ENCODE measurements at regions not wholly inside any gene's neighbourhood (a gene's known extent, or its start where the extent isn't known, plus 50 kb on each side); places are given as distances from the start of the nearest gene placed in this dataset.

DNA sequence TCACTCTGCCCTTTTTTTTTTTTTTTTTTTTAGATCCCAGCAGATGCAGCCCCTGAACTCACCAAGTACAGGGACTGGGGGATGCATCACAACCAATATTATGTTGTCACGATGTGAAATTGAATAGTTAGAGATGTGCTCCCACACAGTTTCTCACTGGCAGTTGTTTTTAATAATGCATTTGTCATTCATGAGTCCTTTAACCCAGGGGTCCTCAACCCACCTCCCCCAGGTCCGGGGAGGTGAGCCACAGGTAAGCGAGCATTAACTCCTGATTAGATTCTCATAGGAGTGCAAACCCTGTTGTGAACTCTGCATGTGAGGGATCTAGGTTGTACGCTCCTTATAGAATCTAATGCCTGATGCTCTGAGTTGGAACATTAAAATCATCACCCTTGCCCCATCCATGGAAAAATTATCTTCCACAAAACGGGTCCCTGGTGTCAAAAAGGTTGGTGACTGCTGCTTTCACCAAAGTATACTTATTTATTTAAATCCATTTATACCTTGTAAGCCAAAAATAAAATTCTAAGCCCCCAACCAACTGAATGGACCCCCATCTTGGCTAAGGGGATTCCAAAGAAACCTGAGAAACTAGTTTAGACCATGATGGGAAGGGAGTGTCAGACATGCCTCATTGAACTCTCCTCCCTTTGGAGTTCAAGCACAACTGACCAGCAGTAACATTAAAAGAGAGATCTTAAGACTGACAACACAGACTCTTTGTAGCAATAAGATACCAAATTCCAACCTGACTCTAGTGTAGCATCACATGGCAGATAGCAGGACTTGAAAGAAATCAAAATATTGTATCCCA is 119.3 kb upstream of the ATP1A1 start:
- TF ChIP-seq POLR2AphosphoS5 (IDR thresholded peaks at IDR 0.05; ENCODE audit: borderline replicate concordance, low read depth, low read length), result no peak
- no peak for TF ChIP-seq EZH2 (IDR thresholded peaks at IDR 0.05)

Measured in SK-N-MC (cell line).